Endothelial cell (in vitro differentiated cells): ENCODE measurements at regions not wholly inside any gene's neighbourhood (a gene's known extent, or its start where the extent isn't known, plus 50 kb on each side); places are given as distances from the start of the nearest gene placed in this dataset.
A peak's percentile ranks its signal among the peaks of the same experiment; 100 is the strongest.

Experiments
- DNase-seq: peaks from one replicate; pipeline ENCODE4 v3.0.0; 2021; ENCODE audit warnings: low spot score
- H3K27ac Mint-ChIP-seq: one replicate; pipeline ENCODE4 v1.8.0; 2021; ENCODE audit warnings: mixed read lengths, inconsistent platforms; ENCODE audit not compliant: unreplicated experiment
- H3K27me3 Mint-ChIP-seq: one replicate; pipeline ENCODE4 v1.8.0; 2021; ENCODE audit warnings: mild to moderate bottlenecking, moderate library complexity, mixed read lengths, inconsistent platforms; ENCODE audit not compliant: unreplicated experiment
- H3K36me3 Mint-ChIP-seq: one replicate; pipeline ENCODE4 v1.8.0; 2021; ENCODE audit warnings: mild to moderate bottlenecking, low read depth, mixed read lengths, inconsistent platforms; ENCODE audit not compliant: unreplicated experiment
- H3K4me1 Mint-ChIP-seq: one replicate; pipeline ENCODE4 v1.8.0; 2021; ENCODE audit warnings: mild to moderate bottlenecking, mixed read lengths, inconsistent platforms; ENCODE audit not compliant: unreplicated experiment
- H3K4me3 Mint-ChIP-seq: one replicate; pipeline ENCODE4 v1.8.0; 2021; ENCODE audit warnings: mild to moderate bottlenecking, mixed read lengths, inconsistent platforms; ENCODE audit not compliant: unreplicated experiment
- H3K9me3 Mint-ChIP-seq: one replicate; pipeline ENCODE4 v1.8.0; 2021; ENCODE audit warnings: mixed read lengths, inconsistent platforms; ENCODE audit not compliant: unreplicated experiment
- CTCF ChIP-seq: fragments of 200-600 bp; sonication (generic); IDR thresholded peaks from one replicate; pipeline ENCODE4 v1.5.0; 2021; ENCODE audit warnings: antibody characterized with exemption; ENCODE audit not compliant: unreplicated experiment

- Mint-ChIP-seq H3K9me3 (no peaks in the 10 kb centered on the region), H3K4me1 (no peaks in the 10 kb centered on the region), H3K27me3 (no peaks in the 10 kb centered on the region), H3K27ac (no peak overlapping the region), H3K4me3 (no peak overlapping the region), H3K36me3 (no peaks in the 10 kb centered on the region)
- no peak for TF ChIP-seq CTCF
- DNase-seq, result no peak
Measured at GRCh38 chr9:119009249-119009648, 360.0 kb downstream of the BRINP1 start.

- Mint-ChIP-seq H3K36me3 (no peaks in the 10 kb centered on the region), H3K27me3 (no peaks in the 10 kb centered on the region), H3K27ac (no peak overlapping the region), H3K4me3 (no peak overlapping the region), H3K9me3 (no peaks in the 10 kb centered on the region), H3K4me1 (no peaks in the 10 kb centered on the region)
- DNase-seq, result no peak
- no peak for TF ChIP-seq CTCF
Measured at GRCh38 chr9:119020284-119020683, 349.0 kb downstream of the BRINP1 start.

- no peak for TF ChIP-seq CTCF
- H3K9me3 Mint-ChIP-seq, result no peaks in the 10 kb centered on the region
- no peaks in the 10 kb centered on the region for H3K4me1 Mint-ChIP-seq
- no peaks in the 10 kb centered on the region for H3K36me3 Mint-ChIP-seq
- no peak for DNase-seq
- H3K27ac Mint-ChIP-seq, result no peak overlapping the region
- H3K27me3 Mint-ChIP-seq, result no peaks in the 10 kb centered on the region
- H3K4me3 Mint-ChIP-seq, result no peak overlapping the region
Measured at GRCh38 chr9:119020730-119021333, 348.4 kb downstream of the BRINP1 start.

GRCh38 chr9:119026120-119026519 lies 343.1 kb downstream of the BRINP1 start:
- Mint-ChIP-seq H3K27ac (no peak overlapping the region), H3K9me3 (no peaks in the 10 kb centered on the region), H3K4me1 (no peaks in the 10 kb centered on the region), H3K27me3 (peaks cover 3% of the 10 kb centered on the region), H3K4me3 (no peak overlapping the region), H3K36me3 (no peaks in the 10 kb centered on the region)
- DNase-seq, result no peak
- no peak for TF ChIP-seq CTCF

DNA sequence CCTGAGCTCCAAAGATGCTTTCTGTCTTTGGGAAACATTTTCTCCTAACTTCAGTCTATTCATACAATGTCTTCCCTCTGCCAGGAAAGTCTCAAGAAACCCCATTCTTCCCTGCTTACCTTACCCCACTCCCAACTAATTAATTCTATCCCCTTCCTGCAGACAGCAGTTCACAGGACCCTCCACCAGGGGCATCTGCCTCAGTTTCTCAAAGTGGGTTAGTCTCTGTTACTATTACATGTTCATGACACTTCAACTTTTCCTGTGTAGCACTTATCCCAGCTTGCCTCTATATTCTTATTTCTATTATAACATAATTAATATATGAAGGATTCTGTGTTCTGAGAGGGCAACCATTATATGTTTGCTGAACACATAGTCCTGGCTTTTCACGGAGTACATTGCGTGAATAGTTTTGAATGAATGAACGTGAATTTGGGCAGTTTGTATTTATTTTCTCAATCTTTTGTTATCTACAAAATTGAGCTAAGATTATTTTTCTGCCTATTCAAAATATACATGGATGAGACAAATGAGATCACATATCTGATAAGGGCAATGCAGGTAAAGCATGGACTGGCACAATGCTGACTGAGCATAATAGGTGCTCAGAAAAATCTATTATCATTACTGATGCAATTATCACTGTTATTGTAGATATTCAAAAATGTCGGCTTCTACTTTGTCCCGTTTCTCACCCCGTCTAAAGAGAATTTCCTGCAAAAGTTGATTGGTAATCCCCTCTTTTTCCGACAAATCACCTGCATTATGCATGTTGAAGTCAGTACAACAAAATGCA lies 341.1 kb downstream of the BRINP1 start:
- Mint-ChIP-seq H3K36me3 (no peaks in the 10 kb centered on the region), H3K9me3 (no peaks in the 10 kb centered on the region), H3K27ac (no peak overlapping the region), H3K4me3 (no peak overlapping the region), H3K4me1 (no peaks in the 10 kb centered on the region), H3K27me3 (peaks cover 3% of the 10 kb centered on the region)
- TF ChIP-seq CTCF, result peak; percentile 53
- no peak for DNase-seq
